Neuron (in vitro differentiated cells): ENCODE measurements at regions not wholly inside any gene's neighbourhood (a gene's known extent, or its start where the extent isn't known, plus 50 kb on each side); places are given as distances from the start of the nearest gene placed in this dataset.

Experiments
- H2AFZ ChIP-seq: one replicate; pipeline ENCODE4 v1.6.1; 2013; ENCODE audit warnings: low read depth, mild to moderate bottlenecking, inconsistent platforms, low read length, moderate library complexity
- H3K27me3 ChIP-seq: one replicate; pipeline ENCODE4 v1.6.1; 2013; ENCODE audit warnings: low read length; ENCODE audit not compliant: insufficient read depth
- H3K36me3 ChIP-seq: one replicate; pipeline ENCODE4 v1.6.1; 2013; ENCODE audit warnings: low read length; ENCODE audit not compliant: insufficient read depth
- H3K4me1 ChIP-seq: one replicate; pipeline ENCODE4 v1.6.1; 2013; ENCODE audit warnings: low read length; ENCODE audit not compliant: insufficient read depth
- H3K4me3 ChIP-seq: 2 replicates; pipeline ENCODE4 v1.5.1; 2013; ENCODE audit warnings: mild to moderate bottlenecking, low read length, moderate library complexity
- H3K9me3 ChIP-seq: one replicate; pipeline ENCODE4 v1.6.1; 2013; ENCODE audit warnings: low read length

DNA sequence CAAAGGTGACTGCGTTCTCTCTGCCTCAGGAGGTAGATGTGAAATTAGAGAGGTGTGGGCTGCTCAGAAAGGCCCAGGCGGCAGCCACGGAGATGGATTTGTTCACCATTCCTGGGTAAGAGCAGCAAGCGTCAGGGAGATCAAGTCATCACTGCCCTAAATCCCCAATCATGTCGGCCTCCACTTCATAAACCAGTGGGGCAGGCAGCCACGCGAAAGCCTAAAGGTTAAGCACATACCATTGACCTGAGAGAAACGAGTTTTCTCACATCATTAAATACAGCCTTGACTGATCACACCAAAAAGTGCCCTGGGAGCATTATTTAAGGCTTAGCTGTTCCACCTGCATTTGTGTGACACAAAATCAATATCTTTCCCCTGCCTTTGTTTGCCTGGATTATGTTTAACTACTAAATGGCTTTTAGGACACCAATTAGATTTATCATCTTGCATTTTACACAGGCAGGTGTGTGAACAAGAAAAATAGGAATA, 50.7 kb upstream of the FOXB1 start:
- no peak overlapping the region for H2AFZ ChIP-seq
- no peaks in the 10 kb centered on the region for H3K9me3 ChIP-seq
- H3K4me3 ChIP-seq, result no peak overlapping the region
- no peaks in the 10 kb centered on the region for H3K27me3 ChIP-seq
- no peaks in the 10 kb centered on the region for H3K36me3 ChIP-seq
- no peaks in the 10 kb centered on the region for H3K4me1 ChIP-seq

DNA sequence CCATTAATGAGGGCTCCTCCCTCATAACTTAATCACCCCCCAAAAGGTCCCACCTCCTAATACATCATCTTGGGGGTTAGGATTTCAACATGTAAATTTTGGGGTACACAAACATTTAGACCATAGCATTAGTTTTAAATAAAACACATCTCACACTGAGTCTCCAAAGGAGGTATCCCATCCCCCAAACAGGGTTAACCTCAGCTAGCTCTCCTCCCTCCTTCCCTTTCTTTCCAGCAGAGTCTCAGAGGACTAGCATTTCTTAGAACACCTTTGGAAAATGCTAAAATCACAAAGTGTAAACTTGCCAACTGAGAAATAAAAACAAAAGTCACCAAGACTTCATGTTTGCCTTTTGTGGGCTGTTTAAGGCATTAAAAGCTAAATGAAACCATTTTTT, 51.2 kb upstream of the FOXB1 start:
- Histone ChIP-seq H3K4me3 (no peak overlapping the region), H2AFZ (no peak overlapping the region), H3K4me1 (no peaks in the 10 kb centered on the region), H3K36me3 (no peaks in the 10 kb centered on the region), H3K9me3 (no peaks in the 10 kb centered on the region), H3K27me3 (no peaks in the 10 kb centered on the region)

DNA sequence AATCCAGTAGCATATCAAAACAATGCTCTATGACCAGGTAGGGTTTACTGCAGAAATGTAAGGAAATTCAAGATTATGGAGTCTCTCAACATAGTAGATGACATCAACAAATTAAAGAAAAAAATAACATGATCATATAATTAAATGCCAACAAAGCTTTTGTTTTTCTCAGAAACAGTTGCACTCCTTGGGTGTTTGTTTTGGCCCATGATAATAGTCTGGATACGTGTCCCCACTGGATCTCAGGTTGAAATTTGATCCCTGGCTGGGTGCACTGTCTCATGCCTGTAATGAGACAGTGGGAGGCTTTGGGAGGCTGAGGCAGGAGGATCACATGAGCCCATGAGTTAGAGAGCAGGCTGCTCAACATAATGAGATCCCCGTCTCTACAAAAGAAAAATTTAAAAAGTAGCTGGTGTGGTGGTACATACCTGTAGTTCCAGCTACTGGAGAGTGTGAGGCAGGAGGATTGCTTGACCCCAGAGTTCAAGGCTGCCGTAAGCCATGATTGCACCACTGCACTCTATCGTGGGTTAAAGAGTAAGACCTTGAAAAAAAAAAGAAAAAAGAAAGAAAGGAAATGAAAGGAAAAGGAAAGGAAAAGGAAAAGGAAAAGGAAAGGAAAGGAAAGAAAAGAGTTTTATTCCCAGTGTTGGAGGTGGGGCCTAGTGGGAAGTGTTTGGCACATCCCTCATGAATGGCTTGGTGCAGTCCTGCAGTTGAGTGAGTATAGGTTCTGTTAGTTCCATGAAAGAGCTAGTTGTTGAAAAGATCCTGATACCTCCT, 53.3 kb upstream of the FOXB1 start:
- Histone ChIP-seq H3K27me3 (no peaks in the 10 kb centered on the region), H3K36me3 (no peaks in the 10 kb centered on the region), H3K4me1 (no peaks in the 10 kb centered on the region), H3K4me3 (no peak overlapping the region), H3K9me3 (no peaks in the 10 kb centered on the region), H2AFZ (no peak overlapping the region)

DNA sequence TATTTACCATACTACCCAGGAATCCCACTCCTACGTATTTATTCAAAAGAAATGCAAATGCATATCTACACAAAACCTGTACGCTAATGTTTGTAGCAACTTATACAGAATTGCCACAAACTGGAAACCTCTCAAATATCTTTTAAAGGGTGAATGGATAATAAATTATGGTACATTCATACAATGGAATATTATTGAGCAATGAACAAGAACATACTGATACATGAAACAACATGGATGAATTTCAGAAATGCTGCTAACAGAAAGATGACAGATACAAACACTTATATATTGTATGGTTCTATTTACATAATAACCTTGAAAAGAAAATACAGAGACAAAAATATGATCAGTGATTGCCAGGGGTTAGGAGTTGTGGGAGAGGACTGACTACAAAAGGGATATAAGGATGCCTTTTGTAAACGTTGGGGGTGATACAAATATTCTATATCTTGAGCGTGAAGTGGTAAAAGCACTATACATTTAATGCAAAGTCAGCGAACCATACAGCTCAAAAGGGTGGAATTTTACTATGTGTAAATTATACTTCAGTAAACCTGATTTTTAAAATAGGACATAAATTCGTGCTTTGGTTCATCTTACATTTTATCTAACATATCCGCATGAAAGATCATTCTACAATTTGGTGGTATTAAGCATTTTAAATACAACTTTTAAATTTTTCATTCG, 55.0 kb upstream of the FOXB1 start:
- Histone ChIP-seq H3K27me3 (no peaks in the 10 kb centered on the region), H3K9me3 (no peaks in the 10 kb centered on the region), H3K4me1 (no peaks in the 10 kb centered on the region), H3K36me3 (no peaks in the 10 kb centered on the region), H2AFZ (no peak overlapping the region), H3K4me3 (no peak overlapping the region)

DNA sequence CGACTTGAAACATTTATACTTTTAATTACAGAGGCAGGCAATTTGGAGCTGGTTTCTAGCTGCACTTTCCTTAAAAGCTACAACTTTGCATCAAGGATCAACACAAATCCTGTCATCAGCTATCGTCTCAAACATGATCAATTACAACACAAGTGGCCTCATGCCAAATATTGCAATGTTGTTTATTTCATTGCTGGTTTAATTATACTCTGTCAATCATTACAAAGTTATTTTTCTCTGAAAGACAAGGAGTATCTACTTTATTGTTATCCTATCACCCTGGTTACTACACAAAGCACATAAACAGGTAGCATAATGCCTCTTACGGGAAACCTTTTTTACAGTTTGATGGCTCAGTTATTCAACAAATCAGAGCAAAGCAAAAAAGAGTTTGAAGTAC, 58.0 kb upstream of the FOXB1 start:
- H3K4me3 ChIP-seq, result no peak overlapping the region
- H3K9me3 ChIP-seq, result no peaks in the 10 kb centered on the region
- no peaks in the 10 kb centered on the region for H3K27me3 ChIP-seq
- H3K36me3 ChIP-seq, result no peaks in the 10 kb centered on the region
- no peak overlapping the region for H2AFZ ChIP-seq
- peaks cover 9% of the 10 kb centered on the region for H3K4me1 ChIP-seq

DNA sequence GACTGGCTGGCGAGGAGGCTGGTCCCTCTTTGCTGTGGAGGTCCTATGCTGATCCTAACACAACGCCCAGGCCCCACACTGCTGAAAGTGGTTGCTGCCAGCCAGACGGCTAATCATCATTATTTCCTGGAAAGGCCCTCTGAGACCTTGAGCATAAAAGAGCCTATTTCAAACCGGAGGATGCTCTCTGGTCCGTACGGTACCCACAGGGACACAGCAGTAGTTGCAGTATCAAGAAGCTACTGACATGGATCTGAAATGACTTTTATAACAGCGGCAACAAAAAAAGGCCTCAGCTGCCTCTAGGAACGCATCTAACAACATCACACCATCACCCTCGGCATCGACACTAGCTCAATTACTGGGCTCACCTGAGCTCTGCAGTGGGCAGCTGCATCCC, 59.1 kb upstream of the FOXB1 start:
- peaks cover 12% of the 10 kb centered on the region for H3K4me1 ChIP-seq
- no peaks in the 10 kb centered on the region for H3K27me3 ChIP-seq

DNA sequence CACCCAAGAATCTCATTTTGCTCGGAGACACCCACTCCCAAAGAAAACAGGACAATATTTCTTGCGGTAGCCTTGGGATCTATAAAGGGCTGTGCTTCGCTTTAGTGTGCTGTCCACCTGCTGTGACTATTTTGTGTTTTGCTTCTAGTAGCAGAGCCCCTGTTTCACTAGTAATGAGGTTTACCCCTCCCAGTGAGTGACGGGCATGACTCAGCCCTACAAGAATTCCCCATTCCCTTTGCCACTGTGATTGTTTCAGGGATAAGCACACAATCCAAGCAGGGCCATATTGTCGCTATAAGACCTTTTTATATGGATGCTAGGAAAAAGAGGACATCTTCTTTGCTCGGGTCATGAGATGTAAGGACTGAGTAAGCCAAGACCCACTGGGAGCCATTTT, 62.5 kb upstream of the FOXB1 start:
- no peak overlapping the region for H2AFZ ChIP-seq
- peaks cover 12% of the 10 kb centered on the region for H3K4me1 ChIP-seq
- H3K9me3 ChIP-seq, result no peaks in the 10 kb centered on the region
- H3K4me3 ChIP-seq, result no peak overlapping the region
- H3K27me3 ChIP-seq, result no peaks in the 10 kb centered on the region
- no peaks in the 10 kb centered on the region for H3K36me3 ChIP-seq

More for the DNA sequence above, 59.1 kb upstream of the FOXB1 start:
- H3K9me3 ChIP-seq, result no peaks in the 10 kb centered on the region
- H3K4me3 ChIP-seq, result no peak overlapping the region
- no peak overlapping the region for H2AFZ ChIP-seq
- no peaks in the 10 kb centered on the region for H3K36me3 ChIP-seq

DNA sequence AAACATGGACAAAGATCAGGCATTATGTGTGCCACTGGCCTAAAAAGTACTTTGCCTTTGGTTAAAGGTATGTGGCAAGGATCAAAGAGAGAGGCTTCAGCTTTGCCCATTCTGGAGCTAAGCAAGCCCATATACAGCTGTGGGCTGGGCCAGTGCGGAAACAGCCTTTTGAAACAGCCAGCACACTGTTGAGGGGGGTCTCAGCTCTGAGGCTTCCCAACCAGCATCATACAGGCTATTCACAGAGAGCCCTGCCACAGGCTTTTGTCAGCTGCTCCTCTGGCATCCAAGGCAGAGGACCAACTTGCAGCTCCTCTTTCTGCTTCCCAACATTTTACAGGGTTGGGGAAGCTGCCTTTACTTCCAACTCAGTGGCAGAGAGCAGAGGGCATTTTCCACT, 63.2 kb upstream of the FOXB1 start:
- H3K27me3 ChIP-seq, result no peaks in the 10 kb centered on the region

DNA sequence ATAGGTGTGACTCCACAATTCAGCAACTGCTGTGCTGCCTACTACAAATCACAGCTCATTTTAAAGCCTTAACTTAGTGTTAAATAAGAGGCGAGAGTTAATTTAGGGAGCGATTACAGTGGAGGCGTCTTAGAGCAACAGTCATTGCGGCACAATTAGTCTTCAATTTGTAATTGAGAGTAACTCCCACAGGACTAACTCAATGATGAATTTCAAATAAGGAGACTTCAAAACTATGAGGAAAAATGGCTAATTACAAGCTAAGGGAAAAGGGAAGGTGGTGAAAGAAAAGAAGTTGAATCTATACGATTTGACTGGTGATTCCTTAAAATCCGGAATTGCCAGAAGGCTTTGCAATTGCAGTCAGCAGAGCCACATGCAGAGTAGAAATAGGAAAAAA, 63.7 kb upstream of the FOXB1 start:
- Histone ChIP-seq H3K4me3 (no peak overlapping the region), H2AFZ (no peak overlapping the region), H3K27me3 (no peaks in the 10 kb centered on the region), H3K9me3 (no peaks in the 10 kb centered on the region), H3K36me3 (no peaks in the 10 kb centered on the region), H3K4me1 (peaks cover 12% of the 10 kb centered on the region)

More for the DNA sequence above, 63.2 kb upstream of the FOXB1 start:
- Histone ChIP-seq H2AFZ (no peak overlapping the region), H3K36me3 (no peaks in the 10 kb centered on the region), H3K9me3 (no peaks in the 10 kb centered on the region), H3K4me3 (no peak overlapping the region), H3K4me1 (peaks cover 12% of the 10 kb centered on the region)

DNA sequence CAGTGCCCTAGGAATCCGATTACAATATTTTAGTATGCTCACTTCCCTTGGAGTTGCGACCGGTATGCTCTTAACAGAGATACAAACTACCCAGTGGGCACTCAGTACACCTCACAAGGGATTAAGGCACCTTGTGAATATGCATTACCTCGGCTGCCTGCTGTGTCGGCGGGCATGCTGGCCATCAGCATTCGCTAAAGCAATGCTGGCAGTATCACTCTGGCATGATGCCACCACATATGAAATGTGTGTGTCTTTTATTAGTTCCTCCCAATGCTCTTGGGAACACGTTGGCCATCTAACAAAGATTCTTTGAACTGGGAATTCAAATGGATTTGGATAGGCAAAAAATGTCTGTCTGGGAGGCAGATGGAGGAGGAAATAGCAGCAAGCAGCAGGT, 67.4 kb upstream of the FOXB1 start:
- H3K4me3 ChIP-seq, result no peak overlapping the region
- H3K36me3 ChIP-seq, result no peaks in the 10 kb centered on the region
- no peaks in the 10 kb centered on the region for H3K27me3 ChIP-seq
- no peak overlapping the region for H2AFZ ChIP-seq
- no peaks in the 10 kb centered on the region for H3K9me3 ChIP-seq
- peaks cover 8% of the 10 kb centered on the region for H3K4me1 ChIP-seq

DNA sequence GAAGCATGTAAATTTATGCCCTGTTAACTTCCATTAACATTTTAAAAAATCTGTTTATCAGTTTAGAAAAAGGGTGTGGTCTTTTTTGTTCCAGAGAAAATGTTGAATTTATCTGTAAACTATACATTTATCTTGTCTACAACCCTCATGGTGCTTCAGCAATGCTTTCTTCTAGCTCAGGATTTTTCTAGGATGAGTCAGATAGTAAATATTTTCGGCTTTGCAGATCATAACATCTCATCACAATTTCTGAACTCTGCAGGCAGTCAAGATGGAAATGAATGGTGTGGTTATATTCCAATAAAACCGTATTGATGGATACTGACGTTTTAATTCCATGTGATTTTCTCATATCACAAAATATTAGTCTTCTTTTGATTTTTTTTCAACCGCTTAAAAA, 70.5 kb upstream of the FOXB1 start:
- Histone ChIP-seq H2AFZ (no peak overlapping the region), H3K9me3 (no peaks in the 10 kb centered on the region), H3K36me3 (no peaks in the 10 kb centered on the region), H3K4me3 (no peak overlapping the region), H3K4me1 (peaks cover 4% of the 10 kb centered on the region), H3K27me3 (no peaks in the 10 kb centered on the region)

DNA sequence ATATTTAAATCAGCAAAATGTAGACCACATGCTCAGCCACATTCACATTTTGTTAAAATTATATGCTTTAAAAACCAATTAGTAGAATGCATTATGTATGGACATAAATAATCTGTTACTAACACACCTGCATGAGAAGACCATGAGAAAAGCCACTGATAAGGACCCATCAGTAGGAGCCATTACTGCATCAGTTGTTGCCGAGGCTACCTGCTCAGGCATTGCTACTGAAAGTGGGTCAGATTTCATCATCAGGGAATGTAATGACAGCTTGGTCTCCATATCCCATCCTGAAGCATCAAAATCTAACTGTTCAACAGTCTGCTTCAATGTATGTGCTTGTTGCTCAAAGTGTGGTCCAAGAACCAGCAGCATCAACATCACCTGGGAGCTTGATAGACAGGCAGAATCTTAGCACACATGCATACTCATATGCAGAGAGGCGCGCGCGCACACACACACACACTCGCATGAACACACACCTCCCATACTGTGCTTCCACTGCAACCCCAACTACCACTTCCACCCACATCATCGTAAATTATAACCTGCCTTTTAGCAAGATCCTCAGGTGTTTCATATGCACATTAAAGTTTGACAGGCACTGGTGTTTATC, 72.4 kb upstream of the FOXB1 start:
- Histone ChIP-seq H2AFZ (no peak overlapping the region), H3K36me3 (no peaks in the 10 kb centered on the region), H3K4me1 (peaks cover 4% of the 10 kb centered on the region), H3K27me3 (no peaks in the 10 kb centered on the region), H3K4me3 (no peak overlapping the region), H3K9me3 (no peaks in the 10 kb centered on the region)

DNA sequence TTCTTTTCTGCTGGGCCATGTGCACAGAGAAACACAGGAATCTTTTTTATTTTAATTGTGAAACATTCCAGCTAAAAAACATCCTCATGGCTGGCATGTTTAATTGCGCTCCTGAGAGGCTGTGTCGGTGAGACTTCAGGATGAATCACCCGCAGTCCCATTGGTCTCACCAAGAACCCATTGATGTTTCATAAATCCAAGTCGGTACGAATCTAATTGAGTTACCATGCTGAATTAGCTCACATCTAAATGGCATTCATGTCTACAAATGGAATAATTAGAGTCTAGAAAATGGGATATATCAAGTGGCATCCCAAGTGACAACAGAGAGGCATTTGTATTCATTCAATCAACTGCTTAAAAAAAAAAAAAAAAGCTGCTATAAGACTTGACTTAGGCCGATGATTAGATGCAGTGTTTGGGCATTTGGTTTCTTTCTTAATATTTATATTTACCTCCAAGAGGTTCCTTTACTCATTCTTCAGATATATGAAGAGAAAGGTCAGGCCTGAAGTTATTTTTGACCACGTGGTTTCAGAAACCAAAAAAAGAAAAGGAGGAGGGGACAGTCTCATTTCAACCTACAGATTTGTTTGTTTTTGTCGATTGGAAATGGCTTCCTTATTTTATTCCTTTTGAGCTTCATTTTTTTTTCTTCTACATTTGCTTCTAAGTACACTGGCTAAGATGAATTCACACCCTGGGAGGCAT, 79.1 kb upstream of the FOXB1 start:
- H2AFZ ChIP-seq, result no peak overlapping the region
- no peaks in the 10 kb centered on the region for H3K9me3 ChIP-seq
- H3K4me1 ChIP-seq, result peaks cover 2% of the 10 kb centered on the region
- no peaks in the 10 kb centered on the region for H3K27me3 ChIP-seq
- no peaks in the 10 kb centered on the region for H3K36me3 ChIP-seq
- H3K4me3 ChIP-seq, result no peak overlapping the region
